Epithelial cell of proximal tubule (primary cell): ENCODE measurements at regions not wholly inside any gene's neighbourhood (a gene's known extent, or its start where the extent isn't known, plus 50 kb on each side); places are given as distances from the start of the nearest gene placed in this dataset.

Source experiments
- DNase-seq: peaks from one replicate; pipeline ENCODE4 v3.0.0-alpha.2; 2011; ENCODE audit warnings: low read depth
- H3K4me3 ChIP-seq: 2 replicates; pipeline ENCODE4 v1.5.1; 2011; ENCODE audit warnings: low read depth, mild to moderate bottlenecking, low read length
- CTCF ChIP-seq: conservative IDR thresholded peaks from 2 replicates; pipeline ENCODE4 v1.5.1; 2012; ENCODE audit warnings: low read depth, mild to moderate bottlenecking, low read length

GRCh38 chr17:14827396-14827919 lies 437.7 kb downstream of the PMP22 start:
- TF ChIP-seq CTCF = no peak
- DNase-seq = no peak
- no peak overlapping the region for H3K4me3 ChIP-seq

GRCh38 chr17:14826358-14826757 lies 438.8 kb downstream of the PMP22 start:
- TF ChIP-seq CTCF = no peak
- no peak overlapping the region for H3K4me3 ChIP-seq
- no peak for DNase-seq

- H3K4me3 ChIP-seq = no peak overlapping the region
- TF ChIP-seq CTCF = no peak
- DNase-seq = no peak
Observed at GRCh38 chr17:14818469-14818868, 446.7 kb downstream of the PMP22 start.

- no peak for DNase-seq
- no peak for TF ChIP-seq CTCF
- no peak overlapping the region for H3K4me3 ChIP-seq
Observed at GRCh38 chr17:14815079-14815478, 450.0 kb downstream of the PMP22 start.

GRCh38 chr17:14813649-14814370 lies 451.3 kb downstream of the PMP22 start:
- no peak overlapping the region for H3K4me3 ChIP-seq
- DNase-seq = no peak
- TF ChIP-seq CTCF = no peak

- TF ChIP-seq CTCF = no peak
- no peak for DNase-seq
- H3K4me3 ChIP-seq = no peak overlapping the region
Observed at GRCh38 chr17:14808425-14808824, 456.7 kb downstream of the PMP22 start.

GRCh38 chr17:14805348-14805747 lies 459.8 kb downstream of the PMP22 start:
- H3K4me3 ChIP-seq = no peak overlapping the region
- no peak for TF ChIP-seq CTCF
- no peak for DNase-seq
